ENCODE measurements at regions not wholly inside any gene's neighbourhood (a gene's known extent, or its start where the extent isn't known, plus 50 kb on each side); places are given as distances from the start of the nearest gene placed in this dataset.

DNA sequence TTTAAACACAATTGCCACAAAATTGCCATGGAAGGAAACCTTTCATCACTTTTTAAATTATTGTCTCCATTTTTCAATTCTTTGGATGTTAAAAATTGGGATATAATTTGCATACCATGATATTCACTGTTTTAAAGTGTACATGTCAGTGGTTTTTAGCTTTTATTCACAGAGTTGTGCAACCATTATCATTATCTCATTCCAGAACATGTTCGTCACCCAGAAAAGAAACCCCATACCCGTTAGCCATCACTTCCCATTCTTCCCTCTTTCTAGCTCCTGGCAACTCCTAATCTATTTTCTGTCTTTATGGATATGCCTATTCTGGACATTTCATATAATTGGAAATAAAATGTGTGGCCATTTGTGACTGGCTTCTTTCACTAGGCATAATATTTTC is 260.3 kb upstream of the FERD3L start:
- H3K4me1 ChIP-seq = no peaks in the 10 kb centered on the region
- no peaks in the 10 kb centered on the region for H3K9me3 ChIP-seq
- no peaks in the 10 kb centered on the region for H3K27me3 ChIP-seq
- DNase-seq (ENCODE audit: low spot score in 2 of 2) = no peak
- no peak overlapping the region for H3K27ac ChIP-seq
- intact Hi-C loops (cut with DNase I) = no loop called here
- TF ChIP-seq, protein P1, sequence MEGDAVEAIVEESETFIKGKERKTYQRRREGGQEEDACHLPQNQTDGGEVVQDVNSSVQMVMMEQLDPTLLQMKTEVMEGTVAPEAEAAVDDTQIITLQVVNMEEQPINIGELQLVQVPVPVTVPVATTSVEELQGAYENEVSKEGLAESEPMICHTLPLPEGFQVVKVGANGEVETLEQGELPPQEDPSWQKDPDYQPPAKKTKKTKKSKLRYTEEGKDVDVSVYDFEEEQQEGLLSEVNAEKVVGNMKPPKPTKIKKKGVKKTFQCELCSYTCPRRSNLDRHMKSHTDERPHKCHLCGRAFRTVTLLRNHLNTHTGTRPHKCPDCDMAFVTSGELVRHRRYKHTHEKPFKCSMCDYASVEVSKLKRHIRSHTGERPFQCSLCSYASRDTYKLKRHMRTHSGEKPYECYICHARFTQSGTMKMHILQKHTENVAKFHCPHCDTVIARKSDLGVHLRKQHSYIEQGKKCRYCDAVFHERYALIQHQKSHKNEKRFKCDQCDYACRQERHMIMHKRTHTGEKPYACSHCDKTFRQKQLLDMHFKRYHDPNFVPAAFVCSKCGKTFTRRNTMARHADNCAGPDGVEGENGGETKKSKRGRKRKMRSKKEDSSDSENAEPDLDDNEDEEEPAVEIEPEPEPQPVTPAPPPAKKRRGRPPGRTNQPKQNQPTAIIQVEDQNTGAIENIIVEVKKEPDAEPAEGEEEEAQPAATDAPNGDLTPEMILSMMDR (IDR thresholded peaks at IDR 0.05) = no peak
- no peaks in the 10 kb centered on the region for H3K36me3 ChIP-seq
- no peak overlapping the region for H3K4me3 ChIP-seq

DNA sequence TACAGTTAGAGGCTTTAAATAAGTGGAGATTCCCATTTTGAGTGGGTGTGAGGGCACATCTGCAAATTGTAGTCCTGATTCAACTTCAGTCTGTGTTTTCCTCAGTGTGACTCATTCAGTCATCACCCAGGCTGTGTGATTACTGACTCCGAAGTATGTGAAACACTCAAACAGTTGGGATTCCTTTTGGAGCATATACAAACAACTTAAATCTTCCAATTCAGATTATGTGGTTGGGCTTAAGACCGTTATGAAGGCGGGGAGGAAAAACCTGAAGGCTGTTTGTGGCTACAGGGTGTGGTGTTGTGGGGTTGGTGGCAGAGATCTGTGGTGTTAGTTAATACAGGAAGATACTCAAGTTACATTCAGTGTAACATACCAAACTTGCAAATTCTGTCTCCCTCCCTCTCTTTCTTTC is 259.7 kb upstream of the FERD3L start:
- Histone ChIP-seq H3K9me3 (no peaks in the 10 kb centered on the region), H3K27ac (no peak overlapping the region), H3K4me1 (no peaks in the 10 kb centered on the region), H3K4me3 (no peak overlapping the region), H3K36me3 (no peaks in the 10 kb centered on the region), H3K27me3 (no peaks in the 10 kb centered on the region)
- DNase-seq (ENCODE audit: low spot score in 2 of 2) = no peak
- intact Hi-C loops (cut with DNase I) = no loop called here
- TF ChIP-seq, protein P1 (IDR thresholded peaks at IDR 0.05) = no peak

DNA sequence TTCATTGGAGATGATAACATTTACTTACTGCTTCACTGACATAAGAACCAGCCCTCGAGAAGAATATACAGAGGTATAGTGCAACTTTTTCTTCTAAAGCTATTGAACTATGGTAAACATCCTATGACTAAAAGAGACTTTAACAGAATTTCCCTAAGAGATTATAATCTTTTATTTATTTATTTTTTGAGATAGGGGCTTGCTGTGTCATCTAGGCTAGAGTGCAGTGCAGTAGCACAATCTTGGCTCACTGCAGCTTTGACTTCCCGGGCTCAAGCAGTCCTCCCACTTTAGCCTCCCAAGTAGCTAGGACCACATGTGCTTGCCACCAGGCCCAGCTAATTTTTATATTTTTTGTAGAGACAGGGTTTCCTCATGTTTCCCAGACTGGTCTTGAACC is 258.5 kb upstream of the FERD3L start:
- no peak for DNase-seq (ENCODE audit: low spot score in 2 of 2)
- TF ChIP-seq, protein P1 (IDR thresholded peaks at IDR 0.05) = no peak
- intact Hi-C loops (cut with DNase I) = no loop called here
- Histone ChIP-seq H3K36me3 (no peaks in the 10 kb centered on the region), H3K9me3 (no peaks in the 10 kb centered on the region), H3K4me1 (no peaks in the 10 kb centered on the region), H3K27me3 (no peaks in the 10 kb centered on the region), H3K4me3 (no peak overlapping the region), H3K27ac (no peak overlapping the region)

DNA sequence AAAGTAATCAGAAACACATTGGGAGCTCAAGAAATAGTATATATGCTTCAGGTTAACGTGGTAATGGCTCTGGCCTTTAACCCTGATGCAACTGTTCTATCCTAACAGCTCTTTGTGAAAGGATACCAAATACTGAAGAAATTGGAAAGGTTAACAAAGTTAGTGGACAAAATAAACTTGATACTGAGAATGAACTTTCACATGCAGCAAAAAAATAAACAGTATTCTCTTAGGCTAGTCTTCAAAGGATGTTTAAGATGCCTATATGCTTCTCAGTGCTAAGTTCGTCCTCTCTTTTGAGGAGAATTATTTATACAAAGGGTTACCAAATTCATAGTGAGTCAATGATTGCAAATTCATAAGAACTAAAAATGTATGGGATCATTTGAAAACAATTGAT is 256.2 kb upstream of the FERD3L start:
- no peaks in the 10 kb centered on the region for H3K4me1 ChIP-seq
- H3K9me3 ChIP-seq = no peaks in the 10 kb centered on the region
- H3K36me3 ChIP-seq = no peaks in the 10 kb centered on the region
- no peak for DNase-seq (ENCODE audit: low spot score in 2 of 2)
- no peaks in the 10 kb centered on the region for H3K27me3 ChIP-seq
- intact Hi-C loops (cut with DNase I) = no loop called here
- TF ChIP-seq, protein P1 (IDR thresholded peaks at IDR 0.05) = no peak
- no peak overlapping the region for H3K27ac ChIP-seq
- no peak overlapping the region for H3K4me3 ChIP-seq

DNA sequence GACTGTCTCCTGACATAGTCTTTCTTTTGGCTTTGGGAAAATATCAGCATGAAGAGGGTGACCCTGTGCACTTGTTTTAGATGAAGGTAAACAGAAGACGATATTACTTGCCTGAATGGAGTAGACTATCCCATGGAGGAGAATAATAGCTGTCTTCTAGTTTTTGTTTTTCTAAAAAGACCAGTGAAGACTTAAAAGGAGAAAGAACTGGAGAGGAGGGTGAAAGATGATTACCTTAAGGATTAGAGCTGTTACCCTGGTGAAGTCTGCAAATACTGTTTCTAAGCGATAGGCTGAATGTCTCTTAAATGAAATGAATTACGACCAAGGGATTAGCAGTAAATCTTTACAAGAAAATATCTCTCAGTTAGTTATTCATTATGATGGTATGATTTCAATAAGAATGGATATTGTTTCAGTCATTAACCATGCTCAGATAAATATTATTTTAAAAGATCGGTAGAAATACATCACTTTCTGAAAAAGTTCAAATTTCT is 255.6 kb upstream of the FERD3L start:
- Histone ChIP-seq H3K36me3 (no peaks in the 10 kb centered on the region), H3K27ac (no peak overlapping the region), H3K9me3 (no peaks in the 10 kb centered on the region), H3K4me1 (no peaks in the 10 kb centered on the region), H3K27me3 (no peaks in the 10 kb centered on the region), H3K4me3 (no peak overlapping the region)
- no peak for DNase-seq (ENCODE audit: low spot score in 2 of 2)
- intact Hi-C loops (cut with DNase I) = no loop called here
- TF ChIP-seq, protein P1 (IDR thresholded peaks at IDR 0.05) = no peak

DNA sequence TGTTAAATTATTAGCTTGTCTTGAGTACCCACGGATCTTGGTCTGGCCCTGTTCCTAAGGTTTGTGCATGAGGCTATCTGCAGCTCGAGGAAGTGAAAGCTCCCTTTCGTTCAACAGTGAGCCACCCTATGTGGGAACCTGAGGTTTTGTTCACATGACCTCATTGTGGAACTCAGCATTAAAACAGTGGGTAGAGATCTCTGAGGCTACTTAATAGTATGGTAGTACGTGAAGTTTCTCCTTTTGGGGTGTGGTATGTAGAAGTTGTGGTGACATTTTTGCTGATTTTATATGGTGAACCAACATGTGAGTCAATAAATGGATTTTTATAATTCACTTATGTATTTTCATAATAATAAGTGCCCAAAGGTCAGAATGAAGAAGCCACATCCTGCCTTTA is 252.7 kb upstream of the FERD3L start:
- TF ChIP-seq, protein P1 (IDR thresholded peaks at IDR 0.05) = no peak
- Histone ChIP-seq H3K9me3 (no peaks in the 10 kb centered on the region), H3K4me3 (no peak overlapping the region), H3K27ac (no peak overlapping the region), H3K36me3 (no peaks in the 10 kb centered on the region), H3K27me3 (no peaks in the 10 kb centered on the region), H3K4me1 (no peaks in the 10 kb centered on the region)
- intact Hi-C loops (cut with DNase I) = no loop called here
- DNase-seq (ENCODE audit: low spot score in 2 of 2) = no peak
